ENCODE measurements at regions not wholly inside any gene's neighbourhood (a gene's known extent, or its start where the extent isn't known, plus 50 kb on each side); places are given as distances from the start of the nearest gene placed in this dataset.

DNA sequence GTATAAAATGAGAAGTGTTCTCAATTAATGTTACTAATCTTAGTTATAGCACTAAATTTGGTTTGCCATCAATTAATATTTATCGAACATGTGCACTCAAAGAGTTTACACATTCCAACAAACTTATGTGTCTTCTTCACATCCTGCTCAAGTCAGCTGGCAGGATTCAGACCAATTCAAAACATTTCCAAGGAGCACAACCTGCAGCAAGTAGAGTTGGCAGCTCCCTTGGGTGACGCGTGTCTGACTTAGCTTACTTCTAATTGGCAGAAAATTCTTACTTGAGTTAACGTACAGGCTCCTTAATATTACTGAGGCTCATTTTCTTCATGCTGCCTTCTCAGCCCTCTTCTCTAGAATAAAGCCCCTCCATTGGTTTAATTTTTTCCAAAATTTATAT is 110.4 kb upstream of the PFN2 start:
- TF ChIP-seq, protein P1, sequence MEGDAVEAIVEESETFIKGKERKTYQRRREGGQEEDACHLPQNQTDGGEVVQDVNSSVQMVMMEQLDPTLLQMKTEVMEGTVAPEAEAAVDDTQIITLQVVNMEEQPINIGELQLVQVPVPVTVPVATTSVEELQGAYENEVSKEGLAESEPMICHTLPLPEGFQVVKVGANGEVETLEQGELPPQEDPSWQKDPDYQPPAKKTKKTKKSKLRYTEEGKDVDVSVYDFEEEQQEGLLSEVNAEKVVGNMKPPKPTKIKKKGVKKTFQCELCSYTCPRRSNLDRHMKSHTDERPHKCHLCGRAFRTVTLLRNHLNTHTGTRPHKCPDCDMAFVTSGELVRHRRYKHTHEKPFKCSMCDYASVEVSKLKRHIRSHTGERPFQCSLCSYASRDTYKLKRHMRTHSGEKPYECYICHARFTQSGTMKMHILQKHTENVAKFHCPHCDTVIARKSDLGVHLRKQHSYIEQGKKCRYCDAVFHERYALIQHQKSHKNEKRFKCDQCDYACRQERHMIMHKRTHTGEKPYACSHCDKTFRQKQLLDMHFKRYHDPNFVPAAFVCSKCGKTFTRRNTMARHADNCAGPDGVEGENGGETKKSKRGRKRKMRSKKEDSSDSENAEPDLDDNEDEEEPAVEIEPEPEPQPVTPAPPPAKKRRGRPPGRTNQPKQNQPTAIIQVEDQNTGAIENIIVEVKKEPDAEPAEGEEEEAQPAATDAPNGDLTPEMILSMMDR (IDR thresholded peaks at IDR 0.05; ENCODE audit: poor library complexity), result no peak
- no peak for TF ChIP-seq EZH2 (IDR thresholded peaks at IDR 0.05; ENCODE audit: borderline replicate concordance)
- no peak for TF ChIP-seq EZH2phosphoT487 (IDR thresholded peaks at IDR 0.05; ENCODE audit: low read depth, severe bottlenecking, unreplicated experiment)

All from hepatocyte (in vitro differentiated cells).